GM12878 (cell line): ENCODE measurements at regions not wholly inside any gene's neighbourhood (a gene's known extent, or its start where the extent isn't known, plus 50 kb on each side); places are given as distances from the start of the nearest gene placed in this dataset.

Experiments
- ATAC-seq: fragments of 200-7000 bp; cut with Tn5 transposase; 3 replicates; pipeline ENCODE4 v1.9.1; 2020; ENCODE audit warnings: mild to moderate bottlenecking, moderate library complexity
- BruUV-seq: library from RNA; stranded (reverse); fragments of 400-500 nt; replicated peaks from 2 replicates; lab custom pipeline; 2021; lab: Mats Ljungman, UMichigan
- CTCF ChIA-PET: fragments of 300-600 bp; sonication (Branson Sonifier 250); formaldehyde crosslinking; extraction: SDS; loops from one replicate; lab custom pipeline; 2021; ENCODE audit warnings: inconsistent platforms; lab: Yijun Ruan, JAX
- POLR2A ChIA-PET: fragments of 350-600 bp; formaldehyde crosslinking; extraction: SDS; loops from one replicate; lab custom pipeline; 2021; ENCODE audit warnings: inconsistent platforms; lab: Charles Lee
- RAD21 ChIA-PET: fragments of 300-600 bp; sonication (Branson Sonifier 250); formaldehyde crosslinking; loops from one replicate; lab custom pipeline; 2023; ENCODE audit warnings: antibody characterized with exemption; ENCODE audit not compliant: unreplicated experiment; lab: Charles Lee
- SMC1A ChIA-PET: fragments of 300-600 bp; sonication (Branson Sonifier 250); formaldehyde crosslinking; loops from one replicate; lab custom pipeline; 2023; ENCODE audit not compliant: unreplicated experiment, uncharacterized antibody; lab: Charles Lee
- DNase-seq: peaks from one replicate; pipeline ENCODE4 v3.0.0-alpha.2; 2011; ENCODE audit warnings: low read depth, low spot score
- FAIRE-seq: peaks from 3 replicates; lab custom pipeline; 2011; peaks lifted over from hg19 to GRCh38; lab: Jason Lieb, UNC
- H2AFZ ChIP-seq: 2 replicates; pipeline ENCODE4 v1.6.0; 2011; ENCODE audit warnings: low read depth, low read length, control low read depth; ENCODE audit not compliant: control insufficient read depth
- H3K27ac ChIP-seq: 2 replicates; pipeline ENCODE4 v1.5.1; 2011; ENCODE audit warnings: control low read depth; ENCODE audit not compliant: control insufficient read depth, insufficient read depth
- H3K27me3 ChIP-seq, 2 experiments: replicated peaks in 1 of 2; 2 replicates each; pipeline versions ENCODE4 v1.6.0 to v1.6.1; 2011; ENCODE audit warnings: low read length in 1 of 2; ENCODE audit not compliant: control insufficient read depth in 2 of 2, insufficient read depth in 2 of 2
- H3K36me3 ChIP-seq, 2 experiments: 2 replicates each; pipeline ENCODE4 v1.5.1; 2011; ENCODE audit warnings: low read length in 1 of 2; ENCODE audit not compliant: control insufficient read depth in 2 of 2, insufficient read depth in 2 of 2
- H3K4me1 ChIP-seq: 2 replicates; pipeline ENCODE4 v1.6.1; 2011; ENCODE audit warnings: mild to moderate bottlenecking, low read length, moderate library complexity, mixed read lengths; ENCODE audit not compliant: control insufficient read depth, insufficient read depth
- H3K4me2 ChIP-seq: 2 replicates; pipeline ENCODE4 v1.6.0; 2011; ENCODE audit warnings: control low read depth; ENCODE audit not compliant: control insufficient read depth, insufficient read depth
- H3K4me3 ChIP-seq: fragments of 200-600 bp; sonication (generic); 2 replicates; pipeline ENCODE4 v1.5.1; 2016
- H3K79me2 ChIP-seq: 2 replicates; pipeline ENCODE4 v1.6.0; 2011; ENCODE audit warnings: low read length; ENCODE audit not compliant: control insufficient read depth, insufficient read depth
- H3K9ac ChIP-seq: 2 replicates; pipeline ENCODE4 v1.8.0; 2011; ENCODE audit warnings: low read length, control low read depth, mixed read lengths; ENCODE audit not compliant: control insufficient read depth, insufficient read depth
- H3K9me3 ChIP-seq: replicated peaks from 3 replicates; pipeline ENCODE4 v1.5.1; 2011; ENCODE audit warnings: mild to moderate bottlenecking, low read length; ENCODE audit not compliant: control insufficient read depth, insufficient read depth
- H4K20me1 ChIP-seq: 2 replicates; pipeline ENCODE4 v1.6.0; 2011; ENCODE audit not compliant: control insufficient read depth, insufficient read depth
- CBX3 ChIP-seq: fragments of 200-600 bp; sonication (generic); IDR thresholded peaks from 2 replicates; pipeline ENCODE4 v1.6.1; 2016; ENCODE audit warnings: low read depth, borderline replicate concordance
- CHD4 ChIP-seq: fragments of 200-600 bp; sonication (generic); IDR thresholded peaks from 2 replicates; pipeline ENCODE4 v1.6.1; 2016; ENCODE audit warnings: mild to moderate bottlenecking
- IRF3 ChIP-seq: fragments of 450-650 bp; IDR thresholded peaks from 2 replicates; pipeline ENCODE4 v1.6.1; 2014; ENCODE audit warnings: mild to moderate bottlenecking
- ZNF687 ChIP-seq: fragments of 450-650 bp; IDR thresholded peaks from 2 replicates; pipeline ENCODE4 v1.6.1; 2017; ENCODE audit warnings: mild to moderate bottlenecking, moderate library complexity
- WGBS: methylation state at CpG from one replicate; pipeline ENCODE4 v1.1.6; 2016; ENCODE audit warnings: low lambda C conversion rate; ENCODE audit not compliant: insufficient replicate concordance, insufficient coverage; ENCODE audit errors: missing lambda C conversion rate; 5-methylcytosine and 5-hydroxymethylcytosine counted together
- in situ Hi-C: fragments of 300-500 bp; cut with MboI; formaldehyde crosslinking; loops from 9 replicates; pipeline ENCODE4 v1.14.3; 2018; ENCODE audit warnings: mixed read lengths
- intact Hi-C: fragments of 100-400 bp; cut with micrococcal nuclease; formaldehyde crosslinking; loops from one replicate; pipeline ENCODE4 v1.14.2; 2022; ENCODE audit not compliant: unreplicated experiment

- H3K4me1 ChIP-seq, result no peaks in the 10 kb centered on the region
- no peak overlapping the region for H3K9ac ChIP-seq
- no peak overlapping the region for H3K4me3 ChIP-seq
- no peaks in the 10 kb centered on the region for H3K27me3 ChIP-seq
- DNase-seq (no peak), FAIRE-seq (no peak), ATAC-seq (no peak)
- no peaks in the 10 kb centered on the region for H3K79me2 ChIP-seq
- CTCF ChIA-PET, result no interaction called here
- in situ Hi-C loops, result no loop called here
- POLR2A ChIA-PET, result no interaction called here
- no peak overlapping the region for H3K4me2 ChIP-seq
- SMC1A ChIA-PET, result no interaction called here
- BruUV-seq, result no TSS peak
- no peaks in the 10 kb centered on the region for H3K36me3 ChIP-seq
- no peak for TF ChIP-seq IRF3
- no peak for TF ChIP-seq CHD4
- no peak for TF ChIP-seq ZNF687
- TF ChIP-seq CBX3, result no peak
- intact Hi-C loops, result no loop called here
- H3K9me3 ChIP-seq, result no peaks in the 10 kb centered on the region
- H2AFZ ChIP-seq, result no peak overlapping the region
- H4K20me1 ChIP-seq, result no peaks in the 10 kb centered on the region
- H3K27ac ChIP-seq, result no peak overlapping the region
- WGBS, result 13% methylated on average over 3 of the region's 3 CpGs
- RAD21 ChIA-PET, result no interaction called here
Observed at GRCh38 chr2:16396986-16397385, 268.6 kb downstream of the CYRIA start.
